BLaER1 treated with 17β-estradiol and CSF1 and Interleukin-3, amounts not matched to agents 10 nM and 100 nM (cell line): ENCODE measurements at regions not wholly inside any gene's neighbourhood (a gene's known extent, or its start where the extent isn't known, plus 50 kb on each side); places are given as distances from the start of the nearest gene placed in this dataset.

ENCODE experiments used
- H3K27ac ChIP-seq, 11 experiments: shearing (Covaris generic); formaldehyde crosslinking; 2 replicates each; pipeline ENCODE4 v1.8.1; 2022
- H3K27me3 ChIP-seq, 11 experiments: shearing (Covaris generic); formaldehyde crosslinking; 2 replicates each; pipeline ENCODE4 v1.8.1; 2022
- H3K36me3 ChIP-seq, 11 experiments: shearing (Covaris generic); formaldehyde crosslinking; 2 replicates each; pipeline ENCODE4 v1.8.1; 2022
- H3K4me1 ChIP-seq, 10 experiments: shearing (Covaris generic); formaldehyde crosslinking; 2 replicates each; pipeline ENCODE4 v1.8.1; 2022
- H3K4me2 ChIP-seq, 11 experiments: shearing (Covaris generic); formaldehyde crosslinking; 2 replicates each; pipeline ENCODE4 v1.8.1; 2022
- H3K4me3 ChIP-seq, 10 experiments: shearing (Covaris generic); formaldehyde crosslinking; 2 replicates each; pipeline ENCODE4 v1.8.1; 2022
- H3K9ac ChIP-seq, 11 experiments: shearing (Covaris generic); formaldehyde crosslinking; 2 replicates each; pipeline ENCODE4 v1.8.1; 2022
- H3K9me3 ChIP-seq, 11 experiments: shearing (Covaris generic); formaldehyde crosslinking; replicated peaks in 1 of 11; 2 replicates each; pipeline ENCODE4 v1.8.1; 2022
- H4K20me1 ChIP-seq, 11 experiments: shearing (Covaris generic); formaldehyde crosslinking; 2 replicates each; pipeline ENCODE4 v1.8.1; 2022
- Cebpa-rat ChIP-seq, 11 experiments: shearing (Covaris generic); IDR thresholded peaks; 2 replicates each; pipeline ENCODE4 v1.8.1; 2022

DNA sequence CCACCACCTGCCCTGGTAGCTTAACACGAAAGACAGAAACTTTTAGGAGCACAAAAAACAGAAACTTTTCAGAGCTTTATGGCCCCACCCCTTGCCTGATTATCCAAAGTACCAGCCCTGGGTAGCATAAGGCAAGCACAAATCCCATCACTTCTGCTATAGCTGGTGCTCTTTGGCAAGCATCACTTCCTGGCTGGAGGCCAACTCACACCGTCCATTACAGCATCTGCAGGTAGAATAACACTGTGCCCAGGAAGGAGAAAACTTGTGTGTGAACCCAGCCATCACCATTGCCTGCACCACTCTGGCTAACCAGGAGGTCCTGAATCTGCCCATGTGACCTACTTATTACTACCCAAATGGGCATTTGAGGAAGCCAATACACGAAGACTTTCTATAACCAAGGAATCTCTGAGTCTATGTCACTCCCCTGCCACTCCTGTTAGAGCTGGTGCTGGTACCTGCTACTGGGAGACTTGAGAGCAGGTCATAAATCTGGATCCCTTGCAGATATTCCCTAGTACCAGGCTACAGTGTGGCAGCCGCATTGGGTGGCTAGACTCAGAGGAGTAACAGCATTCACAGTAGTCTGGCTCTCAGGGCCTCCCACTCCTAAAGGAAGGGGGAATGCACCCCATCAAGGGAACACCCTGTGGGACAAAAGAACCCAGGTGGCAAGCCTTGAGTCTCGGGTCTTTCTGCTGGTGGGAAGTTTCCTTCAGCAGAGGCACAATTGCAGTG is 73.3 kb upstream of the AKAP13 start:
- Histone ChIP-seq H3K9ac (no peak overlapping the region), H3K27me3 (no peaks in the 10 kb centered on the region)

DNA sequence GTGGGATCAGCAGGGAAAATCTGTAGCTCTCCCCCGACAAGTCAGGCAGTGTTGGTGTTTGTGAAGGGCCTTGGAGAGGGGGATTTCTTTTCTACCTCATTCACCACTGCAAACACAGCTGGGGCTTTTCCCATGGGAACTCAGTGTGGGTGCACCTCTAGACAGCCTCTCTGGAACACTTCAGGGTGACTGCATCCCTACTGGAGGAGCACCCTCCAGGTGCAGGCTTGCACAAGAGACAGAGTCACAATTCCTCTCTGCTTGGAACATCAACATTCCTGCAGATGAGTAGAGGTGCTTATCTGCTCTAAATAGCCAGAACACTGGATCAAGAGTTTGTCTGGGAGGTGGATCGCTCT is 72.7 kb upstream of the AKAP13 start:
- Histone ChIP-seq H3K9me3 (peaks cover 10 to 32% (median 20%) of the 10 kb centered on the region in 11 experiments; a peak in 18 of 22 replicates), H3K9ac (no peak overlapping the region), H3K27me3 (no peaks in the 10 kb centered on the region), H3K4me2 (peak overlapping the region in 2 of 11 experiments; percentile 5; a peak in 1 of 22 replicates), H3K4me3 (no peak overlapping the region), H3K27ac (no peak overlapping the region), H3K4me1 (peaks cover 0 to 12% (median 7%) of the 10 kb centered on the region in 10 experiments; a peak in 18 of 20 replicates), H4K20me1 (no peaks in the 10 kb centered on the region), H3K36me3 (no peaks in the 10 kb centered on the region)
- no peak for TF ChIP-seq Cebpa-rat (IDR thresholded peaks at IDR 0.05)

More for the DNA sequence above, 73.3 kb upstream of the AKAP13 start:
- Histone ChIP-seq H3K4me3 (no peak overlapping the region), H3K4me2 (peak overlapping the region in 2 of 11 experiments; percentile 5; a peak in 1 of 22 replicates), H3K4me1 (peaks cover 0 to 6% (median 2%) of the 10 kb centered on the region in 10 experiments; a peak in 14 of 20 replicates), H3K9me3 (peaks cover 10 to 32% (median 20%) of the 10 kb centered on the region in 11 experiments; a peak in 18 of 22 replicates), H3K27ac (no peak overlapping the region), H3K36me3 (no peaks in the 10 kb centered on the region), H4K20me1 (no peaks in the 10 kb centered on the region)
- no peak for TF ChIP-seq Cebpa-rat (IDR thresholded peaks at IDR 0.05)

- TF ChIP-seq Cebpa-rat (IDR thresholded peaks at IDR 0.05), result no peak
- Histone ChIP-seq H3K9ac (no peak overlapping the region), H3K36me3 (no peaks in the 10 kb centered on the region), H3K9me3 (peaks cover 0 to 16% (median 8%) of the 10 kb centered on the region in 11 experiments; a peak in 12 of 22 replicates), H3K4me2 (no peak overlapping the region), H3K27ac (no peak overlapping the region), H3K27me3 (no peaks in the 10 kb centered on the region), H3K4me1 (peaks cover 13 to 36% (median 30%) of the 10 kb centered on the region in 10 experiments), H3K4me3 (no peak overlapping the region), H4K20me1 (no peaks in the 10 kb centered on the region)
These were observed 68.8 kb upstream of the AKAP13 start for GRCh38 chr15:85311647-85312046.

- H3K27me3 ChIP-seq, result no peaks in the 10 kb centered on the region
- no peak overlapping the region for H3K4me3 ChIP-seq
- no peaks in the 10 kb centered on the region for H4K20me1 ChIP-seq
- H3K9me3 ChIP-seq, result peaks cover 0 to 12% (median 5%) of the 10 kb centered on the region in 11 experiments; a peak in 7 of 22 replicates
- no peaks in the 10 kb centered on the region for H3K36me3 ChIP-seq
- H3K4me2 ChIP-seq, result peak overlapping the region in 10 of 11 experiments; percentile 1 to 81 (median 64); a peak in 16 of 22 replicates
- peak overlapping the region in 6 of 11 experiments; percentile 8 to 63 (median 47); a peak in 10 of 22 replicates for H3K27ac ChIP-seq
- peak overlapping the region in 3 of 11 experiments; percentile 26 to 48 (median 43); a peak in 4 of 22 replicates for H3K9ac ChIP-seq
- no peak for TF ChIP-seq Cebpa-rat (IDR thresholded peaks at IDR 0.05)
- peaks cover 22 to 45% (median 34%) of the 10 kb centered on the region in 10 experiments for H3K4me1 ChIP-seq
These were observed 67.9 kb upstream of the AKAP13 start for GRCh38 chr15:85312486-85312885.

DNA sequence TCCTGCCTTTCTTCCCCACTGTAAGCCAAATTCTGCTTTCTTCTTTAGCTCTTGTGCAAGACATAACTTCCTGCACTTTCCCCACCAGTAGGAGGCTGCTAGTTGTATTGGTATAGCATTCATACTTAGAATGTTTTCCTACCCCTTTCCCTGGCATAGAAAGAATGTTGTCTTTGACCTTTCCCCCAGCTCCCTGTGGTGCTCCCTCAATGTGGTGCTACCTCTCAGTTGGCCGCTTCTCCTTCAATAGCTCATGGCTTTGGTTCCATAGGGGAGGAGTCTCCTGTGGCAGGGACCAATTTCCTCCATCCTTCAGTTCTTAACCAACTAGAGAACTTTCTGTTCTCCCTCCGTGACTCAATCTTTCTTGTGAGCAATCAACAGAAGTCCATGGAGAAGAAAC is 67.5 kb upstream of the AKAP13 start:
- Histone ChIP-seq H3K4me3 (no peak overlapping the region), H3K27me3 (no peaks in the 10 kb centered on the region), H4K20me1 (no peaks in the 10 kb centered on the region), H3K27ac (peak overlapping the region in 6 of 11 experiments; percentile 8 to 63 (median 47); a peak in 10 of 22 replicates), H3K9ac (peak overlapping the region in 3 of 11 experiments; percentile 26 to 48 (median 43); a peak in 4 of 22 replicates), H3K4me1 (peaks cover 26 to 49% (median 38%) of the 10 kb centered on the region in 10 experiments), H3K36me3 (no peaks in the 10 kb centered on the region), H3K9me3 (peaks cover 0 to 10% (median 5%) of the 10 kb centered on the region in 11 experiments; a peak in 7 of 22 replicates), H3K4me2 (peak overlapping the region in 10 of 11 experiments; percentile 1 to 81 (median 64); a peak in 16 of 22 replicates)
- TF ChIP-seq Cebpa-rat (IDR thresholded peaks at IDR 0.05), result peak in 3 of 11 experiments; percentile 35 to 48 (median 37); a peak in 3 of 22 replicates

DNA sequence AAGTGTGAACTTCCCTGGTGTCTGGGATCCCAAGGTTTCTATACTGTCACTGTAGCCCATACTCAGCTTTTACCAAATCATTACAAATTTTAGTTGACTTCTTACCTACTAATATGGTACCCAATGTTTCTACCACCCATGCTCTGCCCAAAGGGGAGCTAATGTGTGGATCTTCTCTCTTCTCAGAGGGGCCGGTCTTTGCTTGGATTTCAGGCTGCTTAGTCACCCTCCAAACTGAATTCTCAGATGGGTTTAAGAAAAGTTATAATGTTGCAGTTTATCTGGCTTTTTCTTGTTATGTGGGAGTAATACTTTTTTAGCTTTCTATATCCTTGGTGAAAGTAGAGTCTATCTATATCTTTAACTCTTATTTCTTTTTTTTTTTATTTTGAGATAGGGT is 67.1 kb upstream of the AKAP13 start:
- peak overlapping the region in 4 of 11 experiments; percentile 35 to 63 (median 61); a peak in 7 of 22 replicates for H3K27ac ChIP-seq
- TF ChIP-seq Cebpa-rat (IDR thresholded peaks at IDR 0.05), result no peak
- H3K4me2 ChIP-seq, result peak overlapping the region in 8 of 11 experiments; percentile 38 to 81 (median 74); a peak in 12 of 22 replicates
- H3K9me3 ChIP-seq, result peaks cover 0 to 10% (median 5%) of the 10 kb centered on the region in 11 experiments; a peak in 7 of 22 replicates
- no peaks in the 10 kb centered on the region for H3K27me3 ChIP-seq
- no peaks in the 10 kb centered on the region; a peak in 1 of 22 replicates for H4K20me1 ChIP-seq
- no peak overlapping the region for H3K9ac ChIP-seq
- peaks cover 30 to 53% (median 42%) of the 10 kb centered on the region in 10 experiments for H3K4me1 ChIP-seq
- H3K36me3 ChIP-seq, result no peaks in the 10 kb centered on the region
- H3K4me3 ChIP-seq, result no peak overlapping the region

GRCh38 chr15:85314146-85314545 is 66.3 kb upstream of the AKAP13 start:
- no peaks in the 10 kb centered on the region for H3K27me3 ChIP-seq
- H3K4me3 ChIP-seq, result no peak overlapping the region
- no peak overlapping the region for H3K4me2 ChIP-seq
- H3K27ac ChIP-seq, result no peak overlapping the region
- no peak overlapping the region for H3K9ac ChIP-seq
- H3K4me1 ChIP-seq, result peaks cover 38 to 61% (median 50%) of the 10 kb centered on the region in 10 experiments
- no peaks in the 10 kb centered on the region; a peak in 1 of 22 replicates for H4K20me1 ChIP-seq
- peaks cover 0 to 10% (median 5%) of the 10 kb centered on the region in 11 experiments; a peak in 7 of 22 replicates for H3K9me3 ChIP-seq
- H3K36me3 ChIP-seq, result no peaks in the 10 kb centered on the region
- no peak for TF ChIP-seq Cebpa-rat (IDR thresholded peaks at IDR 0.05)

- no peak for TF ChIP-seq Cebpa-rat (IDR thresholded peaks at IDR 0.05)
These were observed 65.8 kb upstream of the AKAP13 start for GRCh38 chr15:85314633-85315032.

More at GRCh38 chr15:85314633-85315032, 65.8 kb upstream of the AKAP13 start:
- H3K4me2 ChIP-seq, result peak overlapping the region in 2 of 11 experiments; percentile 10 to 77; a peak in 1 of 22 replicates
- no peaks in the 10 kb centered on the region for H3K27me3 ChIP-seq
- H3K9ac ChIP-seq, result no peak overlapping the region
- H3K36me3 ChIP-seq, result no peaks in the 10 kb centered on the region
- H4K20me1 ChIP-seq, result no peaks in the 10 kb centered on the region; a peak in 1 of 22 replicates
- H3K4me1 ChIP-seq, result peaks cover 41 to 66% (median 55%) of the 10 kb centered on the region in 10 experiments
- no peak overlapping the region for H3K27ac ChIP-seq
- no peak overlapping the region for H3K4me3 ChIP-seq
- H3K9me3 ChIP-seq, result peaks cover 0 to 10% (median 5%) of the 10 kb centered on the region in 11 experiments; a peak in 7 of 22 replicates
